GM23248 (cell line): ENCODE measurements at regions not wholly inside any gene's neighbourhood (a gene's known extent, or its start where the extent isn't known, plus 50 kb on each side); places are given as distances from the start of the nearest gene placed in this dataset.

Experiments
- EZH2 ChIP-seq: fragments of 200-600 bp; sonication (generic); IDR thresholded peaks from 2 replicates; pipeline ENCODE4 v1.6.1; 2018; ENCODE audit warnings: antibody characterized with exemption, mild to moderate bottlenecking; ENCODE audit not compliant: insufficient read depth, poor library complexity, severe bottlenecking
- EZH2phosphoT487 ChIP-seq: fragments of 200-600 bp; sonication (generic); IDR thresholded peaks from 2 replicates; pipeline ENCODE4 v1.6.1; 2018; ENCODE audit warnings: antibody characterized with exemption, moderate library complexity, mild to moderate bottlenecking, low read depth; ENCODE audit not compliant: insufficient read depth

DNA sequence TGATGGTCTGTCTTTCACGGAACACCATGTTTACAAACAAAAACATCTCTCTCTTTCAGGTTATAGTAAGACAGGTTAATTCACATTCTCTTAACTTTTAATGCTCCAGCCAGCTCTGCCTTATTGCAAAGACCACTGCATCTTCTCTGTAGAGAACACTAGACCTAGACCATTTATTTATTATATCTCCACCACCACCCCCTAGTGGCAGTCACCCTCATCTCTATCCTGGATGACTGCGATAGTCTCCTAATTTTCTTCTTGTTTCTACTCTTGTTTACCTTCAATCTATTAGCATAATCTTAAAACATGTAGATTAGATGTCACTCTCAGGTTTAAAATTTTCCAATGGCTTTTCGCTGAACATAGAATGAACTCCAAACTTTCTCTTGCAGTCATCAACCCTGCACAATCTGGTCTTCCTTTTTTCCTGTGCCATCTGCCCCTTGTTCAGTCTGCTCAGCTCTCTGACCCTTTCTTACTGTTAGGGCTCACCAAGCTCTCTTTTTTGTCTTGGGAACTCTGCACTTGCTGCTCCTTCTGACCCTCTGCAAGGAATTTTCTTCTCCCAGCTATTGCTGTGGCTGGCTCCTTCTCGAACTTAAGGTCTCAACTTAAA, 155.6 kb downstream of the SQOR start:
- TF ChIP-seq EZH2 (no peak), EZH2phosphoT487 (no peak)
